IPS DF 6.9 (cell line): ENCODE measurements at regions not wholly inside any gene's neighbourhood (a gene's known extent, or its start where the extent isn't known, plus 50 kb on each side); places are given as distances from the start of the nearest gene placed in this dataset.
"Not testable (repeated sequence)": the region's sequence is repeated elsewhere in the genome, so short reads cannot be mapped to it uniquely, and the experiment has no call there.

Experiments
- DNase-seq: peaks from one replicate; pipeline ENCODE4 v3.0.0-alpha.2; 2013; ENCODE audit warnings: low read depth, low spot score
- H3K27ac ChIP-seq: one replicate; pipeline ENCODE4 v1.5.1; 2013; ENCODE audit warnings: low read length, control low read depth
- H3K27me3 ChIP-seq: 2 replicates; pipeline ENCODE4 v1.6.1; 2013; ENCODE audit warnings: mild to moderate bottlenecking, low read length; ENCODE audit not compliant: control insufficient read depth, insufficient read depth
- H3K36me3 ChIP-seq: 2 replicates; pipeline ENCODE4 v1.6.1; 2013; ENCODE audit warnings: low read length; ENCODE audit not compliant: control insufficient read depth, insufficient read depth
- H3K4me1 ChIP-seq: 2 replicates; pipeline ENCODE4 v1.6.1; 2013; ENCODE audit warnings: low read length; ENCODE audit not compliant: control insufficient read depth, insufficient read depth
- H3K4me3 ChIP-seq: 2 replicates; pipeline ENCODE4 v1.5.1; 2013; ENCODE audit warnings: mild to moderate bottlenecking, low read length
- H3K9me3 ChIP-seq: 2 replicates; pipeline ENCODE4 v1.6.1; 2013; ENCODE audit warnings: low read length, inconsistent platforms; ENCODE audit not compliant: control insufficient read depth, insufficient read depth
- WGBS: extraction: QIAGEN DNeasy Blood & Tissue Kit; methylation state at CpG from one replicate; pipeline ENCODE4 v1.1.7; 2013; ENCODE audit warnings: mixed read lengths, missing lambda C conversion rate; ENCODE audit not compliant: insufficient read length, insufficient coverage; 5-methylcytosine and 5-hydroxymethylcytosine counted together

- Histone ChIP-seq H3K9me3 (peaks cover 15% of the 10 kb centered on the region), H3K4me3 (no peak overlapping the region), H3K27ac (no peak overlapping the region), H3K4me1 (no peaks in the 10 kb centered on the region), H3K27me3 (no peaks in the 10 kb centered on the region), H3K36me3 (no peaks in the 10 kb centered on the region)
- DNase-seq: no peak
- WGBS: no CpG with 5 or more reads among the region's 20 CpGs
Observed at GRCh38 chr14:105601360-105602242, 75.2 kb downstream of the TMEM121 start.

DNA sequence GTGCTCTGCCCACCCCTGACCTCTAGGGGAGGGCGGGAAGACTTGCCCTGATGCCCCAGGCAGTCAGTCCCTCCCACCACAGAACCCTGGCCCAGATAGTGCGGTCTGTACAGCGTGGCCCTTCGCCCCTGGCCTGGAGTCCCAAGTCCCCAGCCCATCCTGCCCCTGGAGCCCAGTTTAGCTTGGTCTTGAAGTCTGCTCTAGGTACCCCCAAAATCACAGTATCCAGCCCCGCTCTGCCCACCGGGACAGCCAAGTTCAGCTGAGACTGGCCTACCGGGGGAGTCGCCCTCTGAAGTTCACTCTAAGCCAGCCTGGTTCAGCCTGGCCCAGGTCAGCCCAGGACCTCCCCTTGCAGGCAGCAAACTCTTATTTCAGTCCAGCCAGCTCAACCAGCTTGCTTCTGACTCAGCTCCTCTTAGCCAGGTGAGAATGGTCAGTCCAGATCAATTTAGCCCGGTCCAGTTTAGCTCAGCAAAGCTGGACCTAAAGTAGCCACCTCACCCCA, 75.9 kb downstream of the TMEM121 start:
- no CpG with 5 or more reads among the region's 9 CpGs for WGBS
- H3K9me3 ChIP-seq: peaks cover 15% of the 10 kb centered on the region
- no peaks in the 10 kb centered on the region for H3K4me1 ChIP-seq
- no peak overlapping the region for H3K4me3 ChIP-seq
- no peaks in the 10 kb centered on the region for H3K27me3 ChIP-seq
- no peak for DNase-seq
- no peak overlapping the region for H3K27ac ChIP-seq
- H3K36me3 ChIP-seq: no peaks in the 10 kb centered on the region

DNA sequence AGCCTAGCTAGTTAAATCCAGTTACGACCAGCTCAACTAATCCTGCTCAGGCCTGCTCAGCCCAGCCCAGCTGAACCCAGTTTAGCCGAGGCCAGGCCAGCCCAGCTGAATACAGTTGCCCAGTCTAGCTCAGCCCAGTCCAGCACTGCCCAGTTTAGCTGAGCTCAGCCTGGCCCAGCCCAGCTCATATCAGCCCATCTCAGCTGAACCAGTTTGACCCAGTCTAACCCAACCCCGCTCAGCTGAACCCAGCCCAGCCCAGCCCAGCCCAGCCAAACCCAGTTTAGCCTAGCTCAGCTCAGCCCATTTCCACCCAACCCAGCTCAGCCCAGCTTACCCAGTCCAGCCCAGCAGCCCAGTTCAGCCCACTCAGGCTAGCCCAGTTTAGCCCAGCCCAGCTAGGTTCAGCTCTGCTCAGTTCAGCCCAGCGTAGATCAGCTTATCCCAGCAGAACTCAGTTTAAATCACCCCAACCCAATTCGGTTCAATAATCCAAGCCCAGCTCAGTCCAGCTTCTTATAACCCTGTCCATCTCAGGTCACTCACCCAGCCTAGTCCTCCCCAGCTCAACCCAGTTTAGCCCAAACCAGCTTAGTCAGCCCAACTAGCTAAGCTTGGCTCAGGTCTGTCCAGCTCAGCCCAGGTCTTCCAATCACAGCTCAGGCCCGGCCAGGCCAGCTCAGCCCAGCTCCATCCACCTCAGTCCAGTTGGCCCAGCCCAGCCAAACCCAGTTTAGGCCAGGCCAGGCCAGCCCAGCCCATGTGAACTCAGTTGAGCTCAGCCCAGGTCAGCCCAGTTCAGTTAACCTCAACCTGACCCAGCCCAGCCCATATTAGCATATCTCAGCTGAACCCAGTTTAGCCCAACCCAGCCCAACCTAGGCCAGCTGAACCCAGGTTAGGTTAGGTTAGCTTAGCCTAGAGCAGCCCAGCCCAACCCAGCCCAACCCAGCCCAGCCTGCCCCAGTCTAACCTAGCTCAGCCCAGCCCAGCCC, 76.7 kb downstream of the TMEM121 start:
- DNase-seq: no peak
- H3K27ac ChIP-seq: no peak overlapping the region
- no peak overlapping the region for H3K4me3 ChIP-seq
- WGBS: no CpG with 5 or more reads among the region's 6 CpGs
- H3K9me3 ChIP-seq: peaks cover 15% of the 10 kb centered on the region
- H3K27me3 ChIP-seq: no peaks in the 10 kb centered on the region
- no peaks in the 10 kb centered on the region for H3K4me1 ChIP-seq
- H3K36me3 ChIP-seq: no peaks in the 10 kb centered on the region

GRCh38 chr14:105604531-105605463, 78.4 kb downstream of the TMEM121 start:
- H3K27ac ChIP-seq, DNase-seq, H3K36me3 ChIP-seq, H3K4me3 ChIP-seq, H3K27me3 ChIP-seq, H3K4me1 ChIP-seq: not testable (repeated sequence)
- peaks cover 15% of the 10 kb centered on the region for H3K9me3 ChIP-seq
- WGBS: no CpG with 5 or more reads among the region's 32 CpGs

DNA sequence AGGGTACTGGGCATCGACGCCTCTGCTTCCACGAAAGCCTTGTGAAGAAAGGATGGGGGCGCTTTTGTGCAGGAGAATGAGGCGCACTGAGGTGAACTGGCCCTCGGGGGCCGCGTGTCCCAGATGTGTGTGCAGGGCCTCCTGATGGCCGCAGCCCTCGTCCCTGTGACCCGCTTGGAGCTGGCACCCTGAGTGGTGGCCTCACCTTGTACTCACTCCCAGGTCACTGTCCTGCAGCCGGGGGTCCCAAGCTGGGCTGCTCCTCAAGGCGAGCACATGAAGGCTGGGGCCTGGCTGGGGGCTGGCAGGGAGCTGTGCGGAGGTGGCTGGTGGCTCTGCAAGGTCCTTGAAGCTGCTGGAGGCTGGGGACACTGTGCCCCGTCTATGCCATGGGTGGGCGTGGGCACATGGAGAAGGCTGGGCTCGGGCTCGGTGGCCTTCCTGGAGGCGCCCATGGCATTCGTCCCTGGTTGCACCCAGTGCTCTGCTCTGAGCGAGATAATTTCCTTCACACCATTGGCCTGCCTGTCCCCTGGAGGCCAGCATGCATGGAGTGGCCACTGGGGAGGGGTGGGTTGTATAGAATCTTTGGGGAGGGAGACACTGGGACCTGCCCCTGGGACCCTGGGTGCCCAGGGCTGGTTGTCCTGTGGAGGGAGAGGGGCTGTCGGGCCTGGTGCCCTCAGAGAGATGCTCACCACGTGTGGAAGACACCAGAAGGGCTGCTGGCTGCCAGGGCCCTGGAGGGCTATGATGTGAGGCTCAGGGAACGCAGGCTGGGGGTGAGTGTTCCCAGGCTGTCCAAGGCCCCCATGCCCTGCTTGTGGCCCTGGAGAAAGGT, 79.3 kb downstream of the TMEM121 start:
- no peak overlapping the region for H3K27ac ChIP-seq
- H3K9me3 ChIP-seq: peaks cover 15% of the 10 kb centered on the region
- no peak overlapping the region for H3K4me3 ChIP-seq
- H3K4me1 ChIP-seq: no peaks in the 10 kb centered on the region
- no peak for DNase-seq
- H3K36me3 ChIP-seq: no peaks in the 10 kb centered on the region
- no peaks in the 10 kb centered on the region for H3K27me3 ChIP-seq
- no CpG with 5 or more reads among the region's 24 CpGs for WGBS

- not testable (repeated sequence) for DNase-seq, H3K36me3 ChIP-seq, H3K4me1 ChIP-seq, H3K27ac ChIP-seq, H3K4me3 ChIP-seq, H3K27me3 ChIP-seq
- peaks cover 15% of the 10 kb centered on the region for H3K9me3 ChIP-seq
- WGBS: no CpG with 5 or more reads among the region's 15 CpGs
Observed at GRCh38 chr14:105606305-105606975, 80.1 kb downstream of the TMEM121 start.

GRCh38 chr14:105607025-105607424, 80.6 kb downstream of the TMEM121 start:
- H3K9me3 ChIP-seq: peaks cover 15% of the 10 kb centered on the region
- not testable (repeated sequence) for H3K4me3 ChIP-seq, H3K4me1 ChIP-seq, H3K36me3 ChIP-seq, DNase-seq, H3K27me3 ChIP-seq, H3K27ac ChIP-seq
- no CpG with 5 or more reads among the region's 16 CpGs for WGBS

DNA sequence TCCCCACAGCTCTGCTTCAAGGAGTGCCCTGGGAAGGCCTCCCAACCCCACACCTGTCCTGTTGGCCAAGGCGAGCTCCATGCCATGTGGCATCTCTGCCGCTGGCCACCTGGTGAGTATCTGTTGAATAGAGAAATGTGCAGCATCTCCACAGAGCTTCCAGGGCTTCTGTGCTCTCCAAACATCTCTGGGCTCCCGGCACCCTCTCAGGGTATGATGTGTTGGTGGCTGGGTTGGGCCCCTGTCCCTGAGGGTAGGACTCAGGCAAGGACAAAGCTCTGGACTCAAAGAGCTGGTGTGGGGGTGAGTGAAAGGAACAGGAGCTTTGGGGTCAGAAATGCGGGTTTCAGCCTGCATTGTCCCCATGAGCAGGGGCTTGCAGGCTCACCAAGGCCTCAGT, 88.6 kb downstream of the TMEM121 start:
- not testable (repeated sequence) for H3K36me3 ChIP-seq, H3K27me3 ChIP-seq, H3K4me3 ChIP-seq, H3K4me1 ChIP-seq, H3K27ac ChIP-seq, DNase-seq
- WGBS: no CpG with 5 or more reads among the region's 4 CpGs
- peaks cover 11% of the 10 kb centered on the region for H3K9me3 ChIP-seq
